Gastroesophageal sphincter (tissue), 3 donors: ENCODE measurements at regions not wholly inside any gene's neighbourhood (a gene's known extent, or its start where the extent isn't known, plus 50 kb on each side); places are given as distances from the start of the nearest gene placed in this dataset.
"Not testable (repeated sequence)": the region's sequence is repeated elsewhere in the genome, so short reads cannot be mapped to it uniquely, and the experiment has no call there.

ENCODE experiments used
- EP300 ChIP-seq: sonication (generic); formaldehyde crosslinking; IDR thresholded peaks from one replicate; pipeline ENCODE4 v1.6.1; 2017; ENCODE audit warnings: antibody characterized with exemption, mild to moderate bottlenecking
- POLR2A ChIP-seq, 2 donors: fragments of 450-650 bp; IDR thresholded peaks; one replicate each; pipeline ENCODE4 v1.6.1; 2017; ENCODE audit warnings: antibody characterized with exemption in 2 of 2, mild to moderate bottlenecking in 2 of 2, moderate library complexity in 1 of 2
- POLR2AphosphoS5 ChIP-seq: sonication (generic); formaldehyde crosslinking; IDR thresholded peaks from one replicate; pipeline ENCODE4 v1.6.1; 2017; ENCODE audit warnings: antibody characterized with exemption
- TF ChIP-seq, protein P1 (sequence below), 4 experiments: fragments of 200-600 bp in 2 of 4; fragments of 450-650 bp in 2 of 4; sonication (generic) in 1 of 4; IDR thresholded peaks; one replicate each; pipeline ENCODE4 v1.5.1; 2017 to 2019; ENCODE audit warnings: antibody characterized with exemption in 4 of 4, mild to moderate bottlenecking in 2 of 4, moderate library complexity in 2 of 4

DNA sequence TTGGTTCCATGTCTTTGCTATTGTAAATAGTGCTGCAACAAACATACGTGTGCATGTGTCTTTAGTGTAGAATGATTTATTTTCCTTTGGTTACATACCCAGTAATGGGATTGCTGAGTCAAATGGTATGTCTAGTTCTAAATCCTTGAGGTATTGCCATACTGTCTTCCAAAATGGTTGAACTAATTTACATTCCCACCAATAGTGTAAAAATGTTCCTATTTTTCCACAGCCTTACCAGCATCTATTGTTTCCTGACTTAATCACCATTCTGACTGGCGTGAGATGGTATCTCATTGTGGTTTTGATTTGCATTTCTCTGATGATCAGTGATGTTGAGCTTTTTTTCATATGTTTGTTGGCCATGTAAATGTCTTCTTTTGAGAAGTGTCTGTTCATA lies 226.6 kb downstream of the ETAA1 start:
- TF ChIP-seq, protein P1, sequence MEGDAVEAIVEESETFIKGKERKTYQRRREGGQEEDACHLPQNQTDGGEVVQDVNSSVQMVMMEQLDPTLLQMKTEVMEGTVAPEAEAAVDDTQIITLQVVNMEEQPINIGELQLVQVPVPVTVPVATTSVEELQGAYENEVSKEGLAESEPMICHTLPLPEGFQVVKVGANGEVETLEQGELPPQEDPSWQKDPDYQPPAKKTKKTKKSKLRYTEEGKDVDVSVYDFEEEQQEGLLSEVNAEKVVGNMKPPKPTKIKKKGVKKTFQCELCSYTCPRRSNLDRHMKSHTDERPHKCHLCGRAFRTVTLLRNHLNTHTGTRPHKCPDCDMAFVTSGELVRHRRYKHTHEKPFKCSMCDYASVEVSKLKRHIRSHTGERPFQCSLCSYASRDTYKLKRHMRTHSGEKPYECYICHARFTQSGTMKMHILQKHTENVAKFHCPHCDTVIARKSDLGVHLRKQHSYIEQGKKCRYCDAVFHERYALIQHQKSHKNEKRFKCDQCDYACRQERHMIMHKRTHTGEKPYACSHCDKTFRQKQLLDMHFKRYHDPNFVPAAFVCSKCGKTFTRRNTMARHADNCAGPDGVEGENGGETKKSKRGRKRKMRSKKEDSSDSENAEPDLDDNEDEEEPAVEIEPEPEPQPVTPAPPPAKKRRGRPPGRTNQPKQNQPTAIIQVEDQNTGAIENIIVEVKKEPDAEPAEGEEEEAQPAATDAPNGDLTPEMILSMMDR (IDR thresholded peaks at IDR 0.05), result not testable (repeated sequence)
- TF ChIP-seq POLR2A (IDR thresholded peaks at IDR 0.05); EP300; POLR2AphosphoS5: not testable (repeated sequence)
